ENCODE measurements at regions not wholly inside any gene's neighbourhood (a gene's known extent, or its start where the extent isn't known, plus 50 kb on each side); places are given as distances from the start of the nearest gene placed in this dataset.

GRCh38 chr14:30820674-30821073 is 53.7 kb upstream of the COCH start:
- POLR2A ChIA-PET (ENCODE audit: unreplicated experiment) = no interaction called here
- CTCF ChIA-PET = no interaction called here

More at GRCh38 chr14:30820674-30821073, 53.7 kb upstream of the COCH start:
- Histone ChIP-seq H2BK5ac (ENCODE audit: low read depth, low read length, poor library complexity, severe bottlenecking) (no peak overlapping the region), H3K9ac (ENCODE audit: low read depth, low read length) (no peak overlapping the region), H4K20me1 (ENCODE audit: insufficient read depth, low read length) (no peaks in the 10 kb centered on the region), H3K4me1 (ENCODE audit: control insufficient read depth, insufficient read depth, low read length) (no peaks in the 10 kb centered on the region), H2BK120ac (ENCODE audit: low read depth, low read length) (no peak overlapping the region), H4K8ac (ENCODE audit: low read depth in 2 of 2, low read length in 2 of 2) (no peak overlapping the region), H3K4me2 (ENCODE audit: low read depth, low read length) (no peak overlapping the region), H2AFZ (replicated peaks; ENCODE audit: low read length, poor library complexity) (no peak overlapping the region), H3K23ac (ENCODE audit: low read depth, low read length) (no peak overlapping the region), H3K14ac (replicated peaks; ENCODE audit: low read depth, low read length) (no peak overlapping the region), H2AK5ac (ENCODE audit: low read depth, low read length) (no peak overlapping the region), H3K79me1 (ENCODE audit: low read depth in 1 of 2, low read length in 2 of 2) (no peaks in the 10 kb centered on the region), H3K56ac (ENCODE audit: extremely low read depth, insufficient read depth, low read length) (no peak overlapping the region), H3K4ac (ENCODE audit: low read depth, low read length) (no peak overlapping the region), H4K5ac (ENCODE audit: low read depth, low read length) (no peak overlapping the region), H3K18ac (ENCODE audit: low read depth, low read length) (no peak overlapping the region), H2AK9ac (replicated peaks; ENCODE audit: low read depth, low read length, poor library complexity) (no peak overlapping the region), H3K27ac (ENCODE audit: insufficient read depth, low read length) (no peak overlapping the region), H3K9me3 (ENCODE audit: control insufficient read depth, insufficient read depth, low read length) (no peaks in the 10 kb centered on the region), H3K36me3 (ENCODE audit: control insufficient read depth, insufficient read depth, low read length) (no peaks in the 10 kb centered on the region), H2BK20ac (ENCODE audit: low read depth, low read length) (no peak overlapping the region), H3K27me3 (ENCODE audit: control insufficient read depth, insufficient read depth, low read length) (peaks cover 2% of the 10 kb centered on the region), H3K4me3 (ENCODE audit: insufficient read depth, low read depth, low read length) (no peak overlapping the region), H4K91ac (ENCODE audit: insufficient read depth, low read depth, low read length) (no peak overlapping the region), H2BK15ac (ENCODE audit: low read depth, low read length) (no peak overlapping the region), H3K9me1 (ENCODE audit: insufficient read depth, low read length) (no peaks in the 10 kb centered on the region)
- ATAC-seq (ENCODE audit: low read depth) = no peak
- no peak for TF ChIP-seq CTCF (conservative IDR thresholded peaks at IDR 0.05; ENCODE audit: low read depth, low read length)
- TF ChIP-seq NFE2L2 (IDR thresholded peaks at IDR 0.05; ENCODE audit: low read depth, low read length) = no peak
- no peak for TF ChIP-seq POLR2A (IDR thresholded peaks at IDR 0.05; ENCODE audit: low read depth, low read length)
- no peak for TF ChIP-seq CEBPB (IDR thresholded peaks at IDR 0.05; ENCODE audit: low read depth, low read length)
- TF ChIP-seq BHLHE40 (IDR thresholded peaks at IDR 0.05; ENCODE audit: low read depth, low read length) = no peak
- TF ChIP-seq MAZ (IDR thresholded peaks at IDR 0.05; ENCODE audit: borderline replicate concordance, low read depth, low read length) = no peak
- TF ChIP-seq USF2 (IDR thresholded peaks at IDR 0.05; ENCODE audit: low read depth, low read length) = no peak
- TF ChIP-seq RFX5 (IDR thresholded peaks at IDR 0.05; ENCODE audit: low read depth, low read length) = no peak
- no peak for TF ChIP-seq SMC3 (IDR thresholded peaks at IDR 0.05; ENCODE audit: low read depth, low read length)
- TF ChIP-seq ELK1 (IDR thresholded peaks at IDR 0.05; ENCODE audit: borderline replicate concordance, low read depth, low read length) = no peak
- no peak for TF ChIP-seq MAFK (IDR thresholded peaks at IDR 0.05; ENCODE audit: low read depth, low read length)
- TF ChIP-seq FOS (IDR thresholded peaks at IDR 0.05; ENCODE audit: low read depth, low read length) = no peak
- TF ChIP-seq RAD21 (IDR thresholded peaks at IDR 0.05; ENCODE audit: low read length) = no peak
- TF ChIP-seq CHD1 (IDR thresholded peaks at IDR 0.05; ENCODE audit: low read depth, low read length) = no peak
- TF ChIP-seq RCOR1 (IDR thresholded peaks at IDR 0.05; ENCODE audit: insufficient replicate concordance, low read length) = no peak
- TF ChIP-seq MXI1 (IDR thresholded peaks at IDR 0.05; ENCODE audit: borderline replicate concordance, low read depth, low read length) = no peak
- intact Hi-C loops (cut with micrococcal nuclease) = no loop called here
- no peak for DNase-seq
- dilution Hi-C loops (cut with HindIII; ENCODE audit: low sequenced_read_pairs, unreplicated experiment) = no loop called here
- in situ Hi-C loops (cut with MboI; ENCODE audit: low sequenced_read_pairs) = no loop called here
- WGBS, 2 experiments (ENCODE audit: extremely low coverage in 2 of 2, insufficient read length in 1 of 2) = no CpG with 5 or more reads among the region's 4 CpGs
- BruUV-seq (replicated peaks) = no TSS peak

All from IMR-90 (cell line).